GM04503 (cell line): ENCODE measurements at regions not wholly inside any gene's neighbourhood (a gene's known extent, or its start where the extent isn't known, plus 50 kb on each side); places are given as distances from the start of the nearest gene placed in this dataset.
"Not testable (repeated sequence)": the region's sequence is repeated elsewhere in the genome, so short reads cannot be mapped to it uniquely, and the experiment has no call there.

Source experiments
- DNase-seq: peaks from one replicate; pipeline ENCODE4 v3.0.0-alpha.2; 2012; ENCODE audit warnings: low read depth

DNA sequence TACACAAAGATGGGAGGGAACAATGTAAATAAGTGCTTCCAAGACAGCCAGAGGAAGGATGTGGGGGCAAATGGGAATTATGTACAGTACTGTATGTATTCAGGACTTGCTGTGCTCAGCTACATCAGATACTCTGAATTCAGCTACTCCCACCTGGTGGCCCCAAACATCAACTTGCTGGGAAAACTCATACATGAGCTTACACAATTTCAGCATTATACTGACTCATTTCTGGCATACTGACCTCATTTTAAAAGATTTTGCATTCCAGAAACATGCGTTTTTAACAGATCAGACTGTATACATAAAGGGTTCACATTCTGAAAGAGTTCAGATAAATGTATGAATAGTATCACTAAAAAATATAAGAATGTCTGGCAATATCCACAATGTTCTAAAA, 59.7 kb downstream of the GPX5 start:
- DNase-seq: no peak

DNA sequence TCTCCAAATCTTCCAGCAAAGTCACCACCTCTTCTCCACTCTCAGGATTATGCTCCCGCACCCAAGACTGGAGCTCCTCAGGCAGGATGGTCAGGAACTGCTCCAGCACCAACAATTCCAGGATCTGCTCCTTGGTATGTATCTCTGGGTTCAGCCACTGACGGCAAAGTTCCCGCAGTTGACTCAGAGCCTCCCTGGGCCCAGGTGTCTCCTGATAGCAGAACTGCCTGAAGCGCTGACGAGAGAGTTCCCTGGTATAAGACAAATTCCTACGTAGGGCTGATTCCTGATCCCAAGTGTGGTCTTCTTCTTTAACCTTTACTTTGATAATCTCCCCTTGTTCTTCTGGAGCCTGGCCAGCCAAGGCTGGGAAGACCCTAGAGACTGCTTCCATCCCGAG, 60.6 kb downstream of the GPX5 start:
- no peak for DNase-seq

GRCh38 chr6:28586962-28587745, 61.5 kb downstream of the GPX5 start:
- no peak for DNase-seq

- no peak for DNase-seq
These were observed 62.0 kb downstream of the GPX5 start for GRCh38 chr6:28587746-28588075.

DNA sequence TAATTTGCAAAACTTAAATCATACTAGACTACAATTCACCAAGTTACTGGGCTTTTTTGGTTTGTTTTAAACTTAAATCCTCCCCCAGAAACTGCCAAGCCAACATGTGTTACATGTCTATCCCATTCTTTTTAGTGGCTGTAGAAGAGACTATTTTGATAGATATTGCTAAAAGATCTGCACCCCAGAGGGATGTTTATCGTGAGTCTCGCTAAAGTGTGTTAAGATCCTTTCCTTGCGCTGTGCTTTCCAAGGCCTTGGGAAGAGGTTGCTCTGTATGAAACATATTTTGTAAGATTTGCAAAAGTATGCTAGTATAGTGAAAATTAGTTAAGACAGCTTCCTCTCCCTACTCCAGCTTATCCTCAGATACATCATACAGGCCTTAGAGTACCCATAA, 63.0 kb downstream of the GPX5 start:
- DNase-seq: no peak

DNA sequence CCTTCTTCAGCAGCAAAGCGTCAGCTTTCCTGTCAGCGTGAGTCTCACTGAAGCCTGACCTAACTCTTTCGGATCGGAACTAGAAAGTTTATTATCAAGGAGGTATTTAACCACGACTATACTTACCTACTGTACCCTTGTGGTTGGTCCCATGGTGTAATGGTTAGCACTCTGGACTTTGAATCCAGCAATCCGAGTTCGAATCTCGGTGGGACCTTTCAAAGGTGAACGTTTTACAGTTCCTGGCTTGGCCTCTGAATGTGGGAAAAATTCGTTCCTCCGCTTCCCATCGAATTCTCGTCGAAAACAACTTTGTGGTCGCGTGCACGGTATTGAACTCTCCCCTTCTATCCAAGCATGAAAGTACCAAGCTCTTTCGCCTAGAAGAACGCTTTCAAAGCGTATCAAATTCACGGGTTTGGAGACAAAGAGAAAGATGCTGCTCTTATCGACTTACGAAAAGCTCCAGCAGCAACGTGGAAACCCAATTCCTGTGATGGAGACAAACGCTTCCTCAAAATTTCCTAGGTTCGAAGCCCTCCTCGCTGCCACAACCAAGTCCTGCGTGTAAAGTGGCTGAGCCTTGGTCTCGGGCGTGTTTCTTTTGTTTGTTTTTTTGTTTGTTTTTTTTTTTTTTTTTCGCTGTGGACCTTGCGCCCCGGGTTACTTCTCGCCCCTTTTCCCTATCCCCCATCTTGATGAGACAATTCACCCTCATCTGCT, 63.7 kb downstream of the GPX5 start:
- peak; percentile 81 for DNase-seq

- DNase-seq: no peak
These were observed 64.3 kb downstream of the GPX5 start for GRCh38 chr6:28589957-28590349.

GRCh38 chr6:28597217-28597835, 71.6 kb downstream of the GPX5 start:
- DNase-seq: no peak

DNA sequence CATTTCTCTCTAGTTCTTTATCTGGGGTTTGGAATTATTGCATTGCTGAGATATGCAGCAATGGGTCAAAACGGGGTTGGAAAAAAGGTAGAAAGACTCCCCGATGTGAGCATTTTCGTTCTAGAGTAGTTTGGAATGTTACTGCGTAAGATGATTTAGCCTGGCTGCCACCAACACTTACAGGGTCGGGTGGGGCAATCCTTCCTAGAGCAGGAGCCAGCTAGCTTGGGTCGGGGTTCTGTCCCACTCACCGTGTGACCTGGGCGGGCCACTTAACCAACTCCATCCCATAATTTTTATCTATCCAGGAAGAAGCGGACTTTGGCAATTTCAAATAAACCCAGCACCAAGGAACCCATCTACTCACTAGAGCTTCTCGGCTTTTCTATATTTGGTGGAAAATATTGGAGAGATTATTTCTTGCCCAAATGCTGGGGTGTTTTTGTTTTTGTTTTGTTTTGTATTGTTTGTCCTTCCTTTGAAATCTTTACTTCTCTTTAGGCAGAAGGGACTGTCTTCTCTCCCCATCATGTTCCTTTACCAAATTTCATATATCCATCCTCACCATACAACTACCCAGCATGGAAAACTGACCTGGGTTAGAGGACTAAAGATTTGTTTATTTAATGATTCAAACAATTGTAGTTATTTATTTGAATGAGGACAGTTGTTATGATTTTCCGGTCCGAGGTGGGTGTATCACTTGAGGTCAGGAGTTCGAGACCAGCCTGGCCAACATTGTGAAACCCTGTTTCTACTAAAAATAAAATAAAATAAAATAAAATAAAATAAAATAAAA, 72.4 kb downstream of the GPX5 start:
- no peak for DNase-seq

- DNase-seq: no peak
These were observed 73.3 kb downstream of the GPX5 start for GRCh38 chr6:28598757-28599686.

- no peak for DNase-seq
These were observed 74.6 kb downstream of the GPX5 start for GRCh38 chr6:28600245-28600644.

DNA sequence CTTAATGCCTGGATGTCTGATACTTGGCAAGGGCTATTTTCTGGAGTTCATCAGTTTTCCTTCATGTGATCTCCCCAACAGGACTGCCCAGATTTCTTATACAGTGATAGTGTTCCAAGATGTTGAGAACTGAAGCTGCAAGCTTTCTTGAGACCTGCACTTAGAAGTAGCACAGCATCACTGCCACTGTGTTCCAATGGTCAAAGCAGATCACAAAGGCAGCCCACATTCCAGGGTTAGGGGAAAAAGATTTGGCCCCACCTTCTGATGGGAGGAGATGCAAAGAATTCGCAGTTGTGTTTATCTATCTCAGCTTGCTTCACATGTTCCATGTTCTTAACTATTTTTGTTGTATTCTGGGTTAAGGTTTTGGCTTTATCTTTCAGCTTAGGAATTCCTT, 78.2 kb downstream of the GPX5 start:
- no peak for DNase-seq

DNA sequence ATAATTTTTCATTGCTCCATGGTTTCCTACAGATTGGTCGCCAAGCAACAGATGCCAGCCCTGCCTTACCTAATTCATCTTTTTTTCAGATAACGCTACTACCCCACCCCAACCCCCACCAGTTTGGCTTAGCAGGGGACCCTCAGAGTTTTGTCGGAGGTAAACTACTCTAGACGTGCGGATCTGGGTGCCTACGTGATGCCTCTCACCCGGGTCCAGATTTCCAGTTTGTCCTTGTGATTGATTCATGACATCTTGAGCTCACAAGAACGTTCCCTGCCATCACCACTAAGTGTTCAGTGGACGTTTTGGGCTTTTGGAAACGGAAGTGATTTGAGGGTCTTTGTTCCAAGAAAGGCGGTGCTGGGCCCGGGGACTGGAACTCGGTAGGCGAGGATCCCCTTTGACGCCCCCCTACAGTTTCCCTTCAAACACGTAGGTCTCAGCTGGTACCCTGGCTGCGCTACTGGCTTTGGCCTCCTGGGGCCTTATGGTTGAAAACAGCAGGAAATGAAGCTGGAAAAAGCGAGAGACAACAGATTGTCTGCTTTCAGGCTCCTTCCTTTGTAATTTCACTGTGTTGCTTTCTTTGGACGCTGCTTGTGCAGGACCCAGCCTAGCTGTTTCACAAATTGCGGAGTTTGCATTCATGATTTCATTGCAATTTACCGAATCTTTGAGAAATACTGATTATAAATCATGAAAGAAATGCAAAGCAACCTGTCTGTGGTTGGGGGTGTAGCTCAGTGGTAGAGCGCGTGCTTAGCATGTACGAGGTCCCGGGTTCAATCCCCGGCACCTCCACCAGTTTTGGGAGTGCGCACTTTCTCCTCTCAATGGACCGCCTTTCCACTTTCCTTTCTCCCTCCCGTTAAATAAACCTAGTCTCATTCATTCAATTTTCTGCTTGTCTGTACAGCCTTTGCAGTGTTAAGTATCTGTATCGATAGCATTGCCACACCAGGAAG, 81.0 kb downstream of the GPX5 start:
- no peak for DNase-seq

DNA sequence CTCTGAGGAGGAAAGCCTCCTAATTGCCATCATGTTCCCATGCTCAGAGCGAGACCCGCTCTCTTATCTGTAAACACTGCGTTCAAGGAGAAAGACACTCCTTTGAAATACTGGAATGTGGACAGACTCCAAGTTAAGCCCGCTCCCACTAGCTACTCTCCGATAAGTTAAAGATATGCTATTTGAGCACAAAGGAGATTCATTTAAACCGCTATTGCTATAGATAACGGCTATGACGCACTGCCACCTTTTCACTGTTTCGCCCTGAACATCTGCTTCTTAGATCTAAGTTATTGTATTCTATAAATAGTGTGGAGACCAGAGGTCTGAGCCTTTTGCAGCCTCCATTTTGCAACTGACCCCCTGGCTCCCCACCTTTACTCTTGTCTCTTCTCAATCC, 82.3 kb downstream of the GPX5 start:
- no peak for DNase-seq

DNA sequence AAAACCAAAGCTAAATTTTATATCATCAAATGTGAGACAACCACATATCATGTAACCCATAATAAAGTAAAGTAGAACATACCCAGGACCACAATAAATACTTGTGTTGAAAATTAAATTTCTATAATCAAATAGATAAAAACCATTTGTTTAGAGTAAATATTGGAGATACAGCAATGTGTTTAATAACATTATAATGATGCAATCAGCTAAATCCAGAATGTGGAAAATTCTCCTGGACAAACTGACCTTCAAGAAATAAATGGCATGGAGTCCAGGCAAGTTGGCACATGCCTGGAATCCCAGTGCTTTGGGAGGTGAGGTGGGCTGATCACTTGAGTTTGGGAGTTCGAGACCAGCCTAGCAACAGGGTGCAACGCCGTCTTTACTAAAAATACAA, 84.0 kb downstream of the GPX5 start:
- DNase-seq: no peak

GRCh38 chr6:28615616-28615954, 89.9 kb downstream of the GPX5 start:
- no peak for DNase-seq

DNA sequence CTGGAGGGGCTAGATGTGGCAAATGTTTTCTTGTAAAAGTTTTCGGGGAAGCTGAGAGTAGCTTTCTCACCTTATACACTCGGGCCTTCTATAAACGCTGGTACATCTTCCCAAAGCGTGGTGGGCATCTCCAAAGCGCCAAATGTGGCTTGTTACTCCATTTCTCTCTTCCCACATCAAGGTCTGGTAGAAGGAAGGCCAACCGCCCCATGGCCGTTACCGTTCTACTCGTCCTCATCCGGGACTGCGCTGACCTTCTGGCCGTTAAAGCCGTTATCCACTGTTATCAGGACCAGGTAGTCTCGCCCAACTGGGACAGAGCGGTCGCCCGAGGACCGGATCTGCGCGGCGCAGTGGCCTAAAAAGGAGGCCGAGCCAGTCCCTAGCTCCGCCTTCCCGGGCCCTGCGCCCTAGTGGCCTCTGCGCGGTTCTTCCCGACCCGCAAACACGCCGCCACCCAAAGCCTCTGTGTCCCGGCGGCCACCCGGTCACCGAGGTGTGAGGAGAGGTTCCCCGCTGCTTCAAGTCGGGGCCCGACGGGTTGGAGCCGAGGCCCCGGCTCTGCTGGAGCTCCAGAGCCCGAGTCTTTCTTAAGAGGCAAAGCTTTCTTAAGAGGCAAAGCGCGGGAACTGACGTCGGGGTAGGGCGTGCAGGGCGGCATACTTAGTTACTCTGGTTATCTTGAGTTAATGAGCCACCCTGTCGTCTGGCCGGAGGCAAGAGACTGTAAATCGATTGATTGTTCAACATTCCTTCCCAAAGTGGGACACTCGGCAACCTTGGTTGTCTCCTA, 90.5 kb downstream of the GPX5 start:
- DNase-seq: no peak

DNA sequence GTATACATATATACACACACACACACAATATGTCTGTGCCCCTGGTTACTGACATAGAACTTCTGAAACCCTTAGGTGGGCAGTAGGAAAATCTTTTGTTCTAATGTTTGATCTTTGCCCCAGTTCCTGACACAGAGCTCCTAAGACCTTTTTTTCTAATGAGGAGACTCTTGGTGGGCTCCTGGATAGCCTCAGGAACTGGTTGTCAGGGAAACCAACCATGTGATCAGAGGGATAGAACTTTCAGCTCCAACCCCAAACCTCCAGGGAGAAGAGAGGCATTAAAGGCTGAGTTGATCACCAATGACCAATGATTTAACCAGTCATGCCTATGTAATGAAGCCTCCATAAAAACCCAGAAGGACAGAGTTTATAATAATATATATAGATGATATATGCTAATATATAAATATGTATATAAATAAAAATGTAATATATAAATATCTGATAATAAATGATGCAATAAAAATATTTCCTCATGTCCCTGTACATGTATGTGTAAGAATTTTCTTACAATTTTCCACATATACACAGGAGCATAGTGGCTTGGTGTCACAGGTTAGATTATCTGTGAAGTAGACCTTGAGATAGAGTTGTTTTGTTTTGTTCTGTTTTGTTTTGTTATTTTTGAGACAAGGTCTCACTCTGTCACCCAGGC, 93.3 kb downstream of the GPX5 start:
- DNase-seq: no peak

- not testable (repeated sequence) for DNase-seq
These were observed 95.6 kb downstream of the GPX5 start for GRCh38 chr6:28621268-28621667.
